H9 (cell line): ENCODE measurements at regions not wholly inside any gene's neighbourhood (a gene's known extent, or its start where the extent isn't known, plus 50 kb on each side); places are given as distances from the start of the nearest gene placed in this dataset.

Experiments used
- DNase-seq: peaks from one replicate; pipeline ENCODE4 v3.0.0-alpha.2; 2017
- H2AFZ ChIP-seq: one replicate; pipeline ENCODE4 v1.6.1; 2013; ENCODE audit warnings: mild to moderate bottlenecking, low read length, control low read depth, moderate library complexity
- H2AK5ac ChIP-seq: 2 replicates; pipeline ENCODE4 v1.6.1; 2013; ENCODE audit warnings: low read length, control low read depth, mixed read lengths; ENCODE audit not compliant: insufficient read length
- H2BK120ac ChIP-seq: one replicate; pipeline ENCODE4 v1.6.1; 2013; ENCODE audit warnings: low read depth, mild to moderate bottlenecking, low read length, control low read depth, inconsistent platforms; ENCODE audit not compliant: poor library complexity, severe bottlenecking
- H2BK12ac ChIP-seq: 2 replicates; pipeline ENCODE4 v1.6.1; 2013; ENCODE audit warnings: low read length, control low read depth, mixed read lengths, low read depth; ENCODE audit not compliant: insufficient read length
- H2BK15ac ChIP-seq: 2 replicates; pipeline ENCODE4 v1.6.1; 2013; ENCODE audit warnings: low read depth, low read length, control low read depth
- H2BK20ac ChIP-seq: one replicate; pipeline ENCODE4 v1.6.1; 2013; ENCODE audit warnings: low read depth, mild to moderate bottlenecking, low read length, control low read depth, inconsistent platforms; ENCODE audit not compliant: poor library complexity, severe bottlenecking
- H2BK5ac ChIP-seq: 2 replicates; pipeline ENCODE4 v1.6.1; 2013; ENCODE audit warnings: low read length, control low read depth, mixed read lengths; ENCODE audit not compliant: insufficient read length
- H3K14ac ChIP-seq: 2 replicates; pipeline ENCODE4 v1.6.1; 2013; ENCODE audit warnings: low read length, control low read depth; ENCODE audit not compliant: insufficient read depth
- H3K18ac ChIP-seq: 2 replicates; pipeline ENCODE4 v1.6.1; 2013; ENCODE audit warnings: low read depth, mild to moderate bottlenecking, mixed read lengths, low read length, control low read depth; ENCODE audit not compliant: insufficient read length
- H3K23ac ChIP-seq: 2 replicates; pipeline ENCODE4 v1.6.1; 2013; ENCODE audit warnings: low read length, control low read depth, mixed read lengths, low read depth; ENCODE audit not compliant: insufficient read length
- H3K23me2 ChIP-seq: 2 replicates; pipeline ENCODE4 v1.6.1; 2013; ENCODE audit warnings: low read depth, mild to moderate bottlenecking, mixed read lengths, low read length, control low read depth; ENCODE audit not compliant: insufficient read length, poor library complexity, severe bottlenecking
- H3K27ac ChIP-seq: 2 replicates; pipeline ENCODE4 v1.5.1; 2013; ENCODE audit warnings: low read length, control low read depth, mixed read lengths, low read depth; ENCODE audit not compliant: insufficient read length
- H3K27me3 ChIP-seq: 2 replicates; pipeline ENCODE4 v1.6.1; 2013; ENCODE audit warnings: low read length, control low read depth, inconsistent platforms; ENCODE audit not compliant: insufficient read depth
- H3K4ac ChIP-seq: 2 replicates; pipeline ENCODE4 v1.6.1; 2013; ENCODE audit warnings: low read depth, mild to moderate bottlenecking, control low read depth, inconsistent platforms, low read length, moderate library complexity
- H3K4me1 ChIP-seq: 2 replicates; pipeline ENCODE4 v1.6.1; 2013; ENCODE audit warnings: low read length, control low read depth, inconsistent platforms; ENCODE audit not compliant: insufficient read depth
- H3K4me2 ChIP-seq: 2 replicates; pipeline ENCODE4 v1.6.1; 2013; ENCODE audit warnings: low read length, control low read depth, mixed read lengths; ENCODE audit not compliant: insufficient read length, insufficient read depth
- H3K56ac ChIP-seq: 2 replicates; pipeline ENCODE4 v1.6.1; 2013; ENCODE audit warnings: low read depth, mild to moderate bottlenecking, mixed read lengths, low read length, control low read depth; ENCODE audit not compliant: insufficient read length
- H3K79me1 ChIP-seq: 2 replicates; pipeline ENCODE4 v1.6.1; 2013; ENCODE audit warnings: low read depth, mild to moderate bottlenecking, moderate library complexity, low read length, control low read depth, inconsistent platforms; ENCODE audit not compliant: insufficient read depth, poor library complexity, severe bottlenecking
- H3K79me2 ChIP-seq: 2 replicates; pipeline ENCODE4 v1.6.1; 2013; ENCODE audit warnings: low read length, control low read depth, inconsistent platforms; ENCODE audit not compliant: insufficient read depth
- H3K9ac ChIP-seq: 2 replicates; pipeline ENCODE4 v1.6.1; 2013; ENCODE audit warnings: low read length, control low read depth, mixed read lengths; ENCODE audit not compliant: insufficient read length; ENCODE audit errors: extremely low read depth
- H3K9me3 ChIP-seq: one replicate; pipeline ENCODE4 v1.6.1; 2013; ENCODE audit warnings: low read depth, low read length, inconsistent platforms; ENCODE audit not compliant: control insufficient read depth
- H3T11ph ChIP-seq: one replicate; pipeline ENCODE4 v1.6.1; 2013; ENCODE audit warnings: mild to moderate bottlenecking, low read length, control low read depth, inconsistent platforms
- H4K20me1 ChIP-seq: one replicate; pipeline ENCODE4 v1.6.1; 2013; ENCODE audit not compliant: control insufficient read depth, insufficient read length, insufficient read depth
- H4K5ac ChIP-seq: 2 replicates; pipeline ENCODE4 v1.6.1; 2013; ENCODE audit warnings: low read depth, mild to moderate bottlenecking, mixed read lengths, low read length, control low read depth; ENCODE audit not compliant: insufficient read length
- H4K8ac ChIP-seq: replicated peaks from 2 replicates; pipeline ENCODE4 v1.6.1; 2013; ENCODE audit warnings: low read length, control low read depth, mixed read lengths, low read depth; ENCODE audit not compliant: insufficient read length
- H4K91ac ChIP-seq: 2 replicates; pipeline ENCODE4 v1.6.1; 2013; ENCODE audit warnings: low read depth, mild to moderate bottlenecking, moderate library complexity, mixed read lengths, low read length, control low read depth; ENCODE audit not compliant: insufficient read length
- H3K27ac Mint-ChIP-seq, 3 experiments: 2 replicates in 2 of 3; 3 replicates in 1 of 3; pipeline ENCODE4 v1.8.0; 2020 to 2021; ENCODE audit warnings: mixed read lengths in 3 of 3, mild to moderate bottlenecking in 1 of 3, moderate library complexity in 1 of 3
- H3K27me3 Mint-ChIP-seq: 2 replicates; pipeline ENCODE4 v1.8.0; 2021; ENCODE audit warnings: low read depth, mild to moderate bottlenecking, moderate library complexity, mixed read lengths
- H3K36me3 Mint-ChIP-seq, 3 experiments: 2 replicates in 2 of 3; 3 replicates in 1 of 3; pipeline ENCODE4 v1.8.0; 2020 to 2021; ENCODE audit warnings: low read depth in 3 of 3, mixed read lengths in 3 of 3; ENCODE audit not compliant: insufficient read depth in 1 of 3
- H3K4me1 Mint-ChIP-seq, 2 experiments: 2 replicates each; pipeline ENCODE4 v1.8.0; 2020; ENCODE audit warnings: mixed read lengths in 2 of 2
- H3K4me3 Mint-ChIP-seq, 2 experiments: 2 replicates in 1 of 2; 3 replicates in 1 of 2; pipeline ENCODE4 v1.8.0; 2020 to 2021; ENCODE audit warnings: mild to moderate bottlenecking in 2 of 2, mixed read lengths in 2 of 2, moderate library complexity in 1 of 2
- H3K9me3 Mint-ChIP-seq, 2 experiments: 2 replicates in 1 of 2; 3 replicates in 1 of 2; pipeline ENCODE4 v1.8.0; 2020; ENCODE audit warnings: mild to moderate bottlenecking in 2 of 2, mixed read lengths in 2 of 2, moderate library complexity in 1 of 2
- CTCF ChIP-seq: fragments of 200-600 bp; sonication (generic); conservative IDR thresholded peaks from 3 replicates; pipeline ENCODE4 v1.8.0; 2021; ENCODE audit warnings: antibody characterized with exemption, mild to moderate bottlenecking

- H4K20me1 ChIP-seq = no peaks in the 10 kb centered on the region
- no peak for TF ChIP-seq CTCF
- no peaks in the 10 kb centered on the region for H3K79me1 ChIP-seq
- H3K9me3 ChIP-seq = no peaks in the 10 kb centered on the region
- no peak overlapping the region for H3K4ac ChIP-seq
- H3K27ac ChIP-seq = no peak overlapping the region
- no peak overlapping the region for H2AFZ ChIP-seq
- no peak overlapping the region for H3K9ac ChIP-seq
- DNase-seq = no peak
- no peaks in the 10 kb centered on the region for H3K79me2 ChIP-seq
- H3K4me2 ChIP-seq = no peak overlapping the region
- no peak overlapping the region for H3K14ac ChIP-seq
- no peak overlapping the region for H2BK5ac ChIP-seq
- H2AK5ac ChIP-seq = no peak overlapping the region
- no peak overlapping the region for H3K18ac ChIP-seq
- Mint-ChIP-seq H3K9me3 (no peaks in the 10 kb centered on the region), H3K27ac (no peak overlapping the region), H3K4me3 (no peak overlapping the region), H3K4me1 (no peaks in the 10 kb centered on the region), H3K36me3 (no peaks in the 10 kb centered on the region), H3K27me3 (peaks cover 3% of the 10 kb centered on the region)
- H3K4me1 ChIP-seq = no peaks in the 10 kb centered on the region
- H2BK12ac ChIP-seq = no peak overlapping the region
- H4K5ac ChIP-seq = no peak overlapping the region
- H3K23ac ChIP-seq = no peak overlapping the region
- no peak overlapping the region for H2BK120ac ChIP-seq
- H3K23me2 ChIP-seq = no peaks in the 10 kb centered on the region
- H3K56ac ChIP-seq = no peak overlapping the region
- no peak overlapping the region for H2BK20ac ChIP-seq
- H2BK15ac ChIP-seq = no peak overlapping the region
- no peak overlapping the region for H4K91ac ChIP-seq
- 0 out of 2 replicates have a peak, but pooled peaks cover 2% of the 10 kb centered on the region for H3K27me3 ChIP-seq
- no peak overlapping the region for H3T11ph ChIP-seq
- H4K8ac ChIP-seq = no peak overlapping the region
Measured at GRCh38 chr10:113287592-113287991, 265.3 kb upstream of the HABP2 start.
